Esophagus squamous epithelium (tissue), 4 donors: ENCODE measurements at regions not wholly inside any gene's neighbourhood (a gene's known extent, or its start where the extent isn't known, plus 50 kb on each side); places are given as distances from the start of the nearest gene placed in this dataset.

Source experiments
- CTCF ChIP-seq, 6 experiments: fragments of 450-650 bp in 4 of 6; fragments of 200-600 bp in 2 of 6; sonication (generic) in 2 of 6; IDR thresholded peaks; one replicate each; pipeline ENCODE4 v1.5.1; 2016 to 2019; ENCODE audit warnings: antibody characterized with exemption in 6 of 6, mild to moderate bottlenecking in 4 of 6, moderate library complexity in 4 of 6
- POLR2A ChIP-seq, 4 donors: fragments of 450-650 bp; IDR thresholded peaks; one replicate each; pipeline ENCODE4 v1.6.1; 2017; ENCODE audit warnings: antibody characterized with exemption in 4 of 4, mild to moderate bottlenecking in 4 of 4, moderate library complexity in 3 of 4

GRCh38 chr11:11149671-11150459 is 203.2 kb downstream of the CSNK2A3 start:
- TF ChIP-seq CTCF (IDR thresholded peaks at IDR 0.05) (no peak), POLR2A (IDR thresholded peaks at IDR 0.05) (no peak)
